ENCODE measurements at regions not wholly inside any gene's neighbourhood (a gene's known extent, or its start where the extent isn't known, plus 50 kb on each side); places are given as distances from the start of the nearest gene placed in this dataset.
A peak's percentile ranks its signal among the peaks of the same experiment; 100 is the strongest.

DNA sequence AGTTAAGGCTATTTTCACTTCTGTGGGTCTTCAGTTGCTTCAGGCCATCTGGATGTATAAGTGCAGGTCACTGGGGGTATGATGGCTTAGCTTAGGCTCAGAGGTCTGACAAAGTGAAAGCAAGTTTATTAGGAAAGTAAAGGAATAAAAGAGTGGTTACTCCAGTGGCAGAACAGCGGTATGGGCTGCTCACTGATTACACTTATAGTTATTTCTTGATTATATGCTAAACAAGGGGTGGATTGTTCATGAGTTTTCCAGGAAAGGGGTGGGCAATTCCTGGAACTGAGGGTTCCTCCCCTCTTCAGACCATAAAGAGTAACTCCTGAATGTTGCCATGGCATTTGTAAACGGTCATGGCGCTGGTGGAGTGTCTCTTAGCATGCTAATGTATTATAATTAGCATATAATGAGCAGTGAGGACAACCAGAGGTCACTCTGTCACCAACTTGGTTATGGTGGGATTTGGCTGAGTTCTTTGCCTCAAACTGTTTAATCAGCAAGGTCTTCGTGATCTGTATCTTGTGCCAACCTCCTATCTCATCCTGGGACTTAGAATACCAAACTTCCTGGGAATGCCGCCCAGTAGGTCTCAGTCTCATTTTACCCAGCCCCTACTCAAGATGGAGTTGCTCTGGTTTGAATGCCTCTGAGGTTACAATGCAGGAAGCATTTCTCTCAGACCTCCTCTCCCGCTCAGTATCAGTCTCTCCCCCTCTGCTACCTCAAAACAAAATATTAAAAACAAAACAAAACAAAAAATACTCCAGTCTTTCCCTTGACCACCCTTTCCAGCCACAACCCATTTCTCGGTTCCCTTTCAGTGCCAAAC, 71.3 kb upstream of the SLC22A11 start:
- DNase-seq = no peak
- Histone ChIP-seq H3K27ac (no peak overlapping the region), H3K4me3 (no peak overlapping the region), H3K4me1 (no peaks in the 10 kb centered on the region), H3K9me3 (no peaks in the 10 kb centered on the region), H3K36me3 (no peaks in the 10 kb centered on the region), H3K27me3 (peaks cover 0 to 6% of the 10 kb centered on the region in 2 donors)
- TF ChIP-seq, protein P1, sequence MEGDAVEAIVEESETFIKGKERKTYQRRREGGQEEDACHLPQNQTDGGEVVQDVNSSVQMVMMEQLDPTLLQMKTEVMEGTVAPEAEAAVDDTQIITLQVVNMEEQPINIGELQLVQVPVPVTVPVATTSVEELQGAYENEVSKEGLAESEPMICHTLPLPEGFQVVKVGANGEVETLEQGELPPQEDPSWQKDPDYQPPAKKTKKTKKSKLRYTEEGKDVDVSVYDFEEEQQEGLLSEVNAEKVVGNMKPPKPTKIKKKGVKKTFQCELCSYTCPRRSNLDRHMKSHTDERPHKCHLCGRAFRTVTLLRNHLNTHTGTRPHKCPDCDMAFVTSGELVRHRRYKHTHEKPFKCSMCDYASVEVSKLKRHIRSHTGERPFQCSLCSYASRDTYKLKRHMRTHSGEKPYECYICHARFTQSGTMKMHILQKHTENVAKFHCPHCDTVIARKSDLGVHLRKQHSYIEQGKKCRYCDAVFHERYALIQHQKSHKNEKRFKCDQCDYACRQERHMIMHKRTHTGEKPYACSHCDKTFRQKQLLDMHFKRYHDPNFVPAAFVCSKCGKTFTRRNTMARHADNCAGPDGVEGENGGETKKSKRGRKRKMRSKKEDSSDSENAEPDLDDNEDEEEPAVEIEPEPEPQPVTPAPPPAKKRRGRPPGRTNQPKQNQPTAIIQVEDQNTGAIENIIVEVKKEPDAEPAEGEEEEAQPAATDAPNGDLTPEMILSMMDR (IDR thresholded peaks at IDR 0.05) = no peak
- TF ChIP-seq POLR2A (IDR thresholded peaks at IDR 0.05) = no peak

DNA sequence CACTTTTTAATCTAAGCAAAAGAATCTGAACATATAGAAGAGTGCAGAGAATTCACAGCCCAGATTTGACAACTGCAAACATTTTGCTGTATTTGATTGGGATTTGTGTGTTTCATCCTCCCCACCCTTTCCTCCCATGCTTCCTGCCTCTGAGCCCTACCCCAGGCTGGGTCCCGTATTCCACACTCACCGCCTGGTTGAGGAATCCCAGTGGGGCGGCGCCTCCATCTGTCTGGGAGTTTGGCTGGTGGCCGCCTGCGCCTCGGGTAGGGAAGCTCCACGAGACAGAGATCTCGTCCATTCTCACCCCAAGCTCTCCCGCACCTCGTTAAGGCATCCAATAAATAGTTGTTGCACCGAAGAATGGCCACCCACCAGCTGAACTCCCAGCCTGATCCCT, 70.7 kb upstream of the SLC22A11 start:
- DNase-seq = no peak
- Histone ChIP-seq H3K4me1 (no peaks in the 10 kb centered on the region), H3K9me3 (no peaks in the 10 kb centered on the region), H3K27ac (no peak overlapping the region), H3K27me3 (peaks cover 0 to 6% of the 10 kb centered on the region in 2 donors), H3K36me3 (no peaks in the 10 kb centered on the region), H3K4me3 (no peak overlapping the region)
- TF ChIP-seq, protein P1 (IDR thresholded peaks at IDR 0.05) = no peak
- no peak for TF ChIP-seq POLR2A (IDR thresholded peaks at IDR 0.05)

DNA sequence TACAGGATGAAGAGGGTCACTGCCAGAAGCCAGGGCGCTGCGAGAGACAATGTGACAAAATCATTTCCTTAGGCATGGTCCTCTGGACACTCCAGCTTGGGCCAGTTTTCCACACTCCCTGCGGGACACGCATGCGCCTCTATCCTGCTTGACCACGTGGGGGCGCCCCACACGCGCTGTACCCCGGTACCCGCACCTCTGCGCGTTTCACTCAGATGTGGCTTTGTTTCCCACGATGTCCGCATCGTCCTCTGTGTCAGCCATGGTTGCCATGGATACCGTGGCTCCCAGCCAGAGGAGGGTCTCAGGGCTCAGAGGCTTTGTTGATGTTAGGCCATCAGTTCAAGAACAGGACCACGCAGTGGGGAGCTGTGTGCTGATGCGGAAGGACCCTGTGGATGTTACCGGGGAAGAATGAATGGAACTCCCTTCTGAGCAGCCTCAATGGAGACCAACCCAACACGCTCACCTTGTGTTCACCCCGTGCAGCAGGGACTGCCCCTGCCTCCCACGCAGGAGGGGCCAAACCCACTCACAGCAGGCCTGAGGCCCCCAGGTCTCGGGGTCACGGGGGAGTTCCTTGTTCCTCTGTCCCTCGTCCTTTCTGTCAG, 65.8 kb upstream of the SLC22A11 start:
- Histone ChIP-seq H3K27me3 (peaks cover 0 to 6% of the 10 kb centered on the region in 2 donors), H3K9me3 (no peaks in the 10 kb centered on the region), H3K4me3 (no peak overlapping the region), H3K36me3 (no peaks in the 10 kb centered on the region), H3K27ac (no peak overlapping the region), H3K4me1 (no peaks in the 10 kb centered on the region)
- no peak for TF ChIP-seq POLR2A (IDR thresholded peaks at IDR 0.05)
- TF ChIP-seq, protein P1 (IDR thresholded peaks at IDR 0.05) = peak in 5 of 6 experiments; percentile 20 to 66 (median 57)
- DNase-seq = peak in 2 of 3 donors; percentile 61 to 74

DNA sequence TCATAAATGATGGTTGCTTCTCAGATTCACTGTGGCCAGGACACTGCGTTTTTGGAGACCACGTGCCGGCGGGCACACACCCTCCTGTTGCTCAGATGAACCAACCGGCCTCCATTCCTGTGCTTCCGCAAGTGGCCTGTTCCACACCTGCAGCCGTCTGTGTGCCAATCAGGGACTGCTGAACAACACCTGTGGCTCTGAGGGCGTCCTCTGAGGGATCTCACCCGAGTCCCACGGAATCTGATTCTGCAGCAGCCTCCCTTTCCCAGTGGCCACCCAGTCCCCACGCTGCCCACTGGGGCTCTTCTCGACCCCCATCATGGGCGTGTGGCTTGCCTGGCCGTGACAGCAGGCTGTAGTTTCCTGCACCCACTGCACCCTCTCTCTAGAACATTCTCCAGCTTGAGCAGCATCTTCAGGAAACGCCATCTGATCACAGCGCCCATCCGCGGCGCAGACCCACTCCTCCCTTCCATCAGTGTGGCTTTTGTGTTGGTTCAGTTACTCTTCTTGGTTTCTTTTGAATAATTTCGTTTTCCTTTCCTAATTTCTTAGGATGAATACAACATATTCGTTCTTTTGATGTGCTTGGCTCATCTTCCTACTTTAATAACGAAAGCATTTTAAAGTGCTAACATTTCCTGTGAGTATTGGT, 65.1 kb upstream of the SLC22A11 start:
- DNase-seq = no peak
- TF ChIP-seq, protein P1 (IDR thresholded peaks at IDR 0.05) = no peak
- TF ChIP-seq POLR2A (IDR thresholded peaks at IDR 0.05) = no peak
- Histone ChIP-seq H3K27me3 (peaks cover 0 to 6% of the 10 kb centered on the region in 2 donors), H3K36me3 (no peaks in the 10 kb centered on the region), H3K27ac (no peak overlapping the region), H3K4me1 (no peaks in the 10 kb centered on the region), H3K4me3 (no peak overlapping the region), H3K9me3 (no peaks in the 10 kb centered on the region)

DNA sequence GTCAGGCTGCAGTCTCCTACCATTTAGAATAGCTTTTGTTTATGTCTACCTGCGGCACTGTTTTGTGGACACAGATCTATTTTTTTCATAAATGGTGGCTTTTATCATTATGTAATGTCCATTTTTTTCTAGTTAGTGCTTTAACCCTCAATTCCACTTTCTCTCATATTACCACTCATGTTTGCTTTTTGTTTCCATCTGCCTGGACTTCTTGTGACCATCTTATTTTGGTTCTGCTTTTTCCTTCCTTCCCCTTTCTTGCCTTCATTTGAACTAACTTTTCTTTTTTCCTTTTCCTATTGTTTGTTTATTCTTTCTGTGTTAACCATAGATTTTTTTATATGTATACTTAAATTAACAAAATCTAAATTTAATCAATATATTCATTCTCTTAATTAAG, 63.2 kb upstream of the SLC22A11 start:
- DNase-seq = no peak

More for the DNA sequence above, 63.2 kb upstream of the SLC22A11 start:
- Histone ChIP-seq H3K4me1 (no peaks in the 10 kb centered on the region), H3K27me3 (no peaks in the 10 kb centered on the region), H3K27ac (no peak overlapping the region), H3K36me3 (no peaks in the 10 kb centered on the region), H3K9me3 (no peaks in the 10 kb centered on the region), H3K4me3 (no peak overlapping the region)
- no peak for TF ChIP-seq POLR2A (IDR thresholded peaks at IDR 0.05)
- TF ChIP-seq, protein P1 (IDR thresholded peaks at IDR 0.05) = no peak
